AG09319 (cell line): ENCODE measurements at regions not wholly inside any gene's neighbourhood (a gene's known extent, or its start where the extent isn't known, plus 50 kb on each side); places are given as distances from the start of the nearest gene placed in this dataset.

ENCODE experiments used
- DNase-seq: peaks from one replicate; pipeline ENCODE4 v3.0.0-alpha.2; 2010; ENCODE audit warnings: low read depth; ENCODE audit errors: extremely low read depth
- CTCF ChIP-seq: IDR thresholded peaks from 2 replicates; pipeline ENCODE4 v1.5.1; 2011; ENCODE audit warnings: low read depth, mild to moderate bottlenecking, inconsistent platforms, low read length, moderate library complexity

GRCh38 chr2:7502336-7502735 lies 585.1 kb downstream of the RNF144A start:
- DNase-seq = no peak
- TF ChIP-seq CTCF = no peak

- DNase-seq = no peak
- no peak for TF ChIP-seq CTCF
Observed at GRCh38 chr2:7508296-7508943, 591.2 kb downstream of the RNF144A start.

GRCh38 chr2:7510353-7510752 lies 593.1 kb downstream of the RNF144A start:
- DNase-seq = no peak
- TF ChIP-seq CTCF = no peak; the same call in 1 of the 2 replicates

- no peak for DNase-seq
- TF ChIP-seq CTCF = no peak
Observed at GRCh38 chr2:7513834-7514233, 596.6 kb downstream of the RNF144A start.

GRCh38 chr2:7515327-7515726 lies 598.1 kb downstream of the RNF144A start:
- no peak for DNase-seq
- no peak for TF ChIP-seq CTCF

- no peak for TF ChIP-seq CTCF
- DNase-seq = no peak
Observed at GRCh38 chr2:7516484-7517063, 599.4 kb downstream of the RNF144A start.

GRCh38 chr2:7517088-7517487 lies 599.9 kb downstream of the RNF144A start:
- no peak for TF ChIP-seq CTCF
- DNase-seq = no peak
